Inflammatory macrophage (primary cell): ENCODE measurements at regions not wholly inside any gene's neighbourhood (a gene's known extent, or its start where the extent isn't known, plus 50 kb on each side); places are given as distances from the start of the nearest gene placed in this dataset.
"Not testable (repeated sequence)": the region's sequence is repeated elsewhere in the genome, so short reads cannot be mapped to it uniquely, and the experiment has no call there.

Experiments used
- DNase-seq, 2 donors: peaks; one replicate each; pipeline ENCODE4 v3.0.0-alpha.2; 2020 to 2022

DNA sequence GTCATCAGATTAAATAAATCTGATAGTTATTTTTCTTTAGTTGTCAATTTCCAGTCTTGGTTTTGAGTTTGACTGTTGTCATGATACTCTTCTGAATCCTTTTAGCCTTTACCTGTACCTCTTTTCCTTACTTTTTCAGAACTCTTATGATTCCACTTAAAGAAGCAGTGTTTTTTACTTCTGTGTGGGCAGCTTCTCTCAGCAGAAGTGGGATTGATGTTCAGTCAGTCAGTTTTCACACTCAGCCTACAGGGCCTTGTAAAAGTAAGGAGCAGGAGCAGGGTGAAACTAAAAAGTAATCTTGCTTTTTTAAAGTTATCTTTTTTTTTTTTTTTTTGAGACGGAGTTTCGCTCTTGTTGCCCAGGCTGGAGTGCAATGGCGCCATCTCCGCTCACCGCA, 75.1 kb downstream of the HAUS1 start:
- no peak for DNase-seq

DNA sequence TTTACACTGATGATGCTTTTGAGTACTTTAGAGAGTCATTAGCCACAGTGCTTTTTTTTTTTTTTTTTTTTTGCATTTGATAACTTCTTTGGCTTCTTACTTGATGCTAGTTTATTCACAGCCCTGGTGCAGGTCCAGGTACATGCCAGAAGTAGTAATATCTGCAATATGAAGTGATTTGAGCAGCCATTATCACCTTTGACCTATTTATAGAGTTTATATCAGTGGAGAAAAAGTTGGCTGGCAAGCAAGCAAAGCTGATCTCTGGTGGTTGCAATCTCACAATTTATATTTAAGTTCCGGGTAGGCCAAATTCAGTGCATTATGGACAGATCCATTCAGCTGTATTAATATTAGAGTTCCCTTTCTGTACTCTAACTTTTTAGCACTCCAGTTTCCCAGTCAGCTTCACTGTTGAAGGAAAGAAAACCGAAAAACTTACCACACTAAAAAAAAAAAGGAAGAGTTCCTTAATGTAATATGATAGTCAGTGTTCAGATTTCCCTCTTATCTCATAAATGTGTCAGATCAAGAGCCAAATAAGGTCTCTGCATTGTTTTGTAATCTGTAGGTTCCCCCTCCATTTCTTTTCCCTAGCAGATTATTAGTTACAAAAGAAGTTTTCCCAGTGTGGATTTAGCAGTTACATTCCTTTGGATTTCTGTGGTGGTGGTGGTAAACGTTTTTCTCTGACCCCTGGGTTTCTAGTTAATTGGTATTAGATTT, 78.6 kb downstream of the HAUS1 start:
- no peak for DNase-seq

DNA sequence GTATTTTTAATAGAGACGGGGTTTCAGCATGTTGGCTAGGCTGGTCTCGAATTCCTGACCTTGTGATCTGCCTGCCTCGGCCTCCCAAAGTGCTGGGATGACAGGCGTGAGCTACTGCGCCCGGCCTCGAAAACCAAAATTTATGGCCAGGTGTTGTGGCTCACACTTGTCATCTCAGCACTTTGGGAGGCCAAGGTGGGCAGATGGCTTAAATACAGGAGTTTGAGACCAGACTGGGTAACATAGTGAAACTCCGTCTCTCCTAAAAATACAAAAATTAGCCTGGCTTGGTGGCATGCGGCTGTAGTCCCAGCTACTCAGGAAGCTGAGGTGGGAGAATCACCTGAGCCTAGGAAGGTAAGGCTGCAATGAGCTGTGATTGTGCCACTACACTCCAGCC, 80.1 kb downstream of the HAUS1 start:
- DNase-seq: not testable (repeated sequence)

DNA sequence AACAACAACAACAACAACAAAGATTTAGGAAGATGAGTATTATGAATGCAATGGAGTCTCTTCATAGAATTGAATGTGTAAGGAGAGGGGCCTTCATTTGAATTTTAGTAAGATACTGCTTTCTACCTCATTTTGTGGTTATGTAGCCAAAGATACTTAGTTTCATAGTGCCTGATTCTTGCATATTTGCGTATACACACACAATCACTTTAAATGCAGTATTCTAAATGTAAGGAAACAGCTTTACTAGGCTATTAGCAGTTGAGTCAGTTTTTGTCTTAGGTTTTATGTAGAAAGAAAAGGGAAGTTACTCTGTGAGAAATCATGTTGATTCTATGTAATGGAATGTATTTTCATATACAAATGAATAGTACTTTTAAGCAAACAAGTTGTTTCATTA, 80.5 kb downstream of the HAUS1 start:
- no peak for DNase-seq

DNA sequence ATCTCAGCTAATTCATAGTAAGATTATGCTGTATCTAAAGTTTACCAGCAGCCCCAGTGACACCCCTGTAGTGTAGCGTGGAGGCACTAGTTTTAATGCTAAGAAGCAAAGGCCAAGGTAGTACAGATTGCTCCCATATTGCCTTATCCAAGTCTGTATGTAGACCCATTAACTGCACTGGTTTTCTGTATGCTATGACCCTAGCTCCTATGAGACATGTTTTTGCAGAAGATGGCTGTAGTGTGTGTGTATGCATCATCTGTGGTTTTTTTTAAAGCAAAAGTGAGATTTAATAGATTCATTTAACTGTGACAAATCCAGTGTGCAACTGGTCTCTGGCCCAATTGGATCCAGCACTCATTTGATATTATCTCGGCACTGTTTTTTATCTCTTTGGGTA, 86.5 kb downstream of the HAUS1 start:
- no peak for DNase-seq

DNA sequence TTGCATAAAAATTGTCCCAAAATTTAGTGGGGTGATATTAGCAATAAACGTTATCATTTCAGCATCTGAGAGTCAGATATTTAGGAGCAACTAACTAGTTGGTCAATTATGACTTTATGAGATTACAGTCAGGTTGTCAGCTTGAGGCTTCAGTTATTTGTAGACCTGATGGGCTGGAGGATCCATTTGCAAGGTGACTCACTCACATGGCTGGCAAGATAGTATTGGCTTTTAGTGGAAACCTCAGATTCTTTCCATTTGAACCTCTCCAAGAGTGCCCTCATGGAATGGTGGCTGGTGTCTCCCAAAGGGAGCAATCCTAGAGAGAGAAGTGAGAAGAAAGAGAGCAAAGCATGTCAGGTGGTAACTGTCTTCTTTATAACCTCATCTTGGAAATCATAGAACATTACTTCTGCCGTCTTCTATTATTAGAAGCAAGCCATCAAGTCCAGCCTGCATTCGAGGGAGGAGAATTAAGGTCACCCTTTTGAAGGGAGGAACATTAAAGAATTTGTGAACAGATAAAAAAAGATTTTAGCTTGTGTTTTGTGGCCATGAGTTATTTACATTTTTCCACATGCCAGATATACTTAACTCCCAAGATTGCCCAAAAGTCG, 92.5 kb downstream of the HAUS1 start:
- DNase-seq: no peak

DNA sequence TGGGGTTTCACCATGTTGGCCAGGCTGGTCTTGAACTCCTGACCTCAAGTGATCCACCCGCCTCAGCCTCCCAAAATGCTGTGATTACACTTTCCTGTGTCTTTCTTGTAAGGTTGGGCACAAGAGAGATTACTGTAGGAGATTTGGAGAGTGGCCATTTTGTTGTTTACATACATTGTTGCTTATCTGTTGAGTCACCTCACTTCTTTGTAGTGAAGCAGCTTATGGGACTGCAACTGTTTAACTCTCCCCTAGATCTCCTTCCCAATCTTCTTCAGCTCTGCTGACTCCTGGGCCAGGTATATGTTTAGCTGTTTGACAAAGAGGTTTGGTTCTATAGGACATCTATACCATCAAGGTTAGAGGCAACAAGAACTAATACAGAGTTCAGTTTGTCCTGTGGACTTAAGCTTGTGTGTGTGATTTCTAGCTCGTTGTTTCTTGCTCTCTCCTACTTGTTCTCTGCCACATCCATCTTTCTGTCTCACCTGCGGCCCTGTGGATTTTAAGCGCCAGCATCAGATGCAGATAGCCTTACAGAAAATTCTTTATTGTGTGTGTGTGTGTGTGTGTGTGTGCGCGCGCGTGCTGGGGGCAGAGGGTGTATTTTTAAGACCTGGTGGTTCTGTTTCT, 95.4 kb downstream of the HAUS1 start:
- no peak for DNase-seq

DNA sequence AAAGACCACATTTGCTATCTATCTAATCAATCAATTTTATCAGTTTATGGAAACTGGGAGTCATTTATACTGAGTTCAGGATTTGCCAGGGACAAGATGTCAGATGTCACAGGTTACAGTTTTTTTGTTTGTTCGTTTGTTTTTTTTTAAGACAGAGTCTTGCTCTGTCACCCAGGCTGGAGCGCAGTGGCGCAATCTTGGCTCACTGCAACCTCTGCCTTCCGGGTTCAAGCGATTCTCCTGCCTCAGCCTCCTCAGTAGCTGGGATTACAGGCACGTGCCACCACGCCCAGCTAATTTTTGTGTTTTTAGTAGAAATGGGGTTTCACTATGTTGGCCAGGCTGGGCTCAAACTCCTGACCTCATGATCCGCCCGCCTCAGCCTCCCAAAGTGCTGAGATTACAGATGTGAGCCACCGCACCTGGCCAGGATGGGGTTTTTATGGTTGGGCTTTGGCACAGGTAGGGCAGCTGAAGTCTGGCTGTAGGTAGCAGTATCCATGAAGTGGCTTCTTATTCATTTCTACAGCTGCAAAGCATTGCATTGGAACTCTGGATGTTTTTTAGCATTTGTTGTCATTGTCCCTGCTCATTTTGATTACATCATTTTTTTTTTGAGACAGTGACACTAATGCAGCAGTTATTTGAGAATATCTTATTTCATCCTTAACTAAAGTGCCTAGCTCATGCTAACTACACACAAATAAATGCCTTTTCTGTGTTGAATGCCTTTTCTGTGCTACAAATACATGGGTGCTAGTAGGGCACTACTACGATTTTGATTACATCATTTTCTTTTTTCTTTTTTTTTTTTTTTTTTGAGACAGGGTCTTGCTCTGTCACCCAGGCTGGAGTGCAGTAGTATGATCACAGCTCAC, 96.2 kb downstream of the HAUS1 start:
- not testable (repeated sequence) for DNase-seq

DNA sequence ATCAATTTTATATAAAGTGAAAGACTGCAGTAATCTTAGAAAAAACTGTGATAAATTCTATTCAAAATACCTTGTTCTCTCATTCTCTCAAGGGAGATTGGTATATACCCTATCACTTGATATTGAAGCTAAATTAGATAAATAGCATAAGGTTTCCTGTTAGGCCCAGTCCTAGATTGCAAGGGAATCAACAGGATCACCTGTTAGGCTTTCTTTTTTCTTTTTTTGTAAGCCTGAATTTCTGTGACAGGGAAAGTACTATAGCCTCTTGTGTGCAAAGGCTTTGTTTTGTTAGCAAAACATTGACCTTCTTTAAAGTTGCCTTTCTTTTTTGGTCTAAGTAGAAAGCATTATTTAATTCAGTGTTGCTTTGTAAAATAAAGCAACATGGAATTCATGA, 100.0 kb downstream of the HAUS1 start:
- DNase-seq: no peak

DNA sequence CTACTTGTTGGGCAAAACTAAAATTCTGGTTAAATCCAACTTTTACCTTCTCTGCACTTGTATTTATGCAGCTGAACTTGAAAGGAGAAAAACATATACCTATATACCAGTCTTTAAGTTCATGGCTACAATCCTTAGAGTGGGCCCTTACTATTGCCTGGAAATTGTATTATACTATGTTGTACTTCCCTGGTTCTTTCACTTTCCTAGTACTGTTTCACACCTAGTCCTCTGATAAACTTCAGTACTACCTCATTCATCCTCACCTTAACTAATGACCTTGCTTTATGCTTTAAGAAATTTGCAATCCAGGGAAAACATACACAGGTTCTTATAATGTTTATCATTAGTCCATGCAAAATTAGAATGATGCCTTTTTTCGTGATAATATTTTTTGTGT, 103.8 kb downstream of the HAUS1 start:
- no peak for DNase-seq

DNA sequence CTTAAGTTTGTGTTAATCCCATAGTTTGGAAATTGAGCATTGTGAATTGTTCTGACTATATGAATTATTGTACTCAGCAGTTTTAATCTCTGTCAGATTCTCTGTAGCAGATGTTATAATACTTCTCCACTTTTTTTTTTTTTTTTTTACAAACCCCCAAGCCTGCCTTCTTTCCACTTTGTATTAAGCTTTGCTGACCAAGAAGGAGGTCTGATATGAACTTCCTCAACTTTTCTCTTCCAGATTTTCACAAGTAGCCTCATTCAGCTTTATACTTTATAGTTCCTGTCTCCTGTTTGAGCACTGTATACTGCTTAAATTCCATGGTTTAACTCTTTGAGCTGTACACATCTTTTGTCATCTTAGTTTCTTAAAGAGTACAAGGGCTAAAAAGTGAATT, 105.0 kb downstream of the HAUS1 start:
- no peak for DNase-seq

DNA sequence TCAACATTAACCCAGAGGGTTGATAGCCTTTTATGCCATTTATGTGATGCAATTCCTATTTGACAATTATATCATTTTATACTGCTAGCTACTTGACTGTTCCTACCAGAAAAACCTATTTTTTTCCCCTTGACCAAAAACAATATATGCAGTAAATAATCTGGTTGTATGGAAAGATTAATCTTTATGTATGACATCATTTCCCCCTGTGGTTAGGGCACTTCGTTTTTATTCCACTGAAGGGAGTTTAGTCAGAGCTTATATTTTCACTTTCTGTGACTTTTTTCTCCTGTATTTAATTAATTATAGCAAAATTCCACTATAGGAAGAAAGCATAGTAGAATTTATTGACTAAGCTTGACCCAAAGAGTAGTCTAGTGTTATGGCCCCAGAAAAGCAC, 107.6 kb downstream of the HAUS1 start:
- no peak for DNase-seq

DNA sequence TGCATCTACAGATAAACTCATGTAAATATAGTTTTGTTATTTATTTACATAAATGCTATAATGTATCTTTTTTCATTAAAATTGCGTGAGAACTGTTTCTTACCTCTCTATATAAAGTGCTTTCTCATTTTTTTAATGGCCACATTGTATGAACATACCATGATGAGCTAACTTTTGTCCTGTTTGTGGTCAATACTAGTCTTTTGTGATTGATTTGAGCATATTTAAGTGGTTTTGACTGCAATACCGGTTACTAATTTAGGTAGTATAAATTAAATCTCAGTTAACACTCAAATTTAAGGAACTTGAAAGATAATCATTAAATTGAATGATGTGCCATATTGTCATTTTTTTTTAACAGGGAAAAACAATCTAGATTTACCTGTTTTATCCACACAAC, 108.2 kb downstream of the HAUS1 start:
- DNase-seq: no peak

DNA sequence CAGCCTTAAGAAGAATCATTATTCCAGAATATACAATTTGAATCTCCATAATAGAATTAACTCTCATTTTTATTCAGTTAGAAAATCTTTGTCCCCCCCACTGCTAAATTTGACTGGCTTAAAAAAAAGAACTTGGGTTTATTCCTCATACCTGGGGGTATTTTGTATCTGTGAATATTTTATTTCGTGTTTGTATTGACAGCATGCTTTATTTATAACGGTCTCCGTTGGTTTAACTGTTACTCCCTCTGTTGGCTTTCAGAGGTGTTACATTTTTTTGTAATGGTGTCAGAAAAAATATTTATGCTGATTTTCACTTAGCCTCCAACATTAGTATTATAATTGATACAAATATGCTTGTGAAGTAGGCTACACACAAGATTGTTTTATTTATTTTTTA, 109.1 kb downstream of the HAUS1 start:
- DNase-seq: peak; percentile 6 to 41

DNA sequence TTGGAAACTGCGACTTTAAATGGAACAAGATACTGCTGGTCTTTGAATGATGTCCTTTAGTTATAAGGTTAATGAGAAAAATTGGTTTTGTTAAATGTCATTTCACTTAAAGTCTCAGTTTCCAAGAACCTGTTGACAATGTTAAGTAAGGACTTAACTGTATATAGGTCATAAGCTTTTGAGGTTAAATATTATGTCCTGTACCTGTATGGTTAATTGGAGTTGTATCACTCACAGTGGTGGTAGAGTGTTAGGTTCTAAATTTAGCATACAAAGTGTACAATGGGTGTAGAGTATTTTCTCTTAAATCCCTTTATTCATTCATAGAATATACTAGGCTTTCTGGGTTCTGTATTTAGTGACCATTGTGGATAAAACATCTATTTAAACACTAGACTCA, 110.2 kb downstream of the HAUS1 start:
- no peak for DNase-seq

DNA sequence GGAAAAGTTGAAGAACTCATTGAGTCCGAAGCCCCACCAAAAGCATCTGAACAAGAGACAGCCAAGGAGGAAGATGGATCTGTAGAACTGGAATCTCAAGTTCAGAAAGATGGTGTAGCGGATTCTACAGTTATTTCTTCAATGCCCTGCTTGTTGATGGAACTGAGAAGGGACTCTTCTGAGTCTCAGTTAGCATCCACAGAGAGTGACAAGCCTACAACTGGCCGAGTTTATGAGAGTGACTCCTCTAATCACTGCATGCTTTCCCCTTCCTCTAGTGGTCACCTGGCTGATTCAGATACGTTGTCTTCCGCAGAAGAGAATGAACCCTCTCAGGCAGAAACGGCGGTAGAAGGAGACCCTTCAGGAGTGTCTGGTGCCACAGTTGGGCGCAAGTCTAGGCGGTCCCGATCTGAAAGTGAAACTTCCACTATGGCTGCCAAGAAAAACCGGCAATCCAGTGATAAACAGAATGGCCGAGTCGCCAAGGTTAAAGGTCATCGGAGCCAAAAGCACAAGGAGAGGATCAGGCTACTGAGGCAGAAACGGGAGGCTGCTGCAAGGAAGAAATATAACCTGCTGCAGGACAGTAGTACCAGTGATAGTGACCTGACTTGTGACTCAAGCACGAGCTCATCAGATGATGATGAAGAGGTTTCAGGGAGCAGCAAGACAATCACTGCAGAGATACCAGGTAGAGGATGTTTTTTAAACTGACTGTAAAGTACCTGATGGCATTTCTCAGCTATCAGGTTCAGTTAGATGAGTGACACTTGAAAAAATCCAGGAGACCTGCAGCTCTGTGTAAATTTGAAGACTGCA, 111.9 kb downstream of the HAUS1 start:
- DNase-seq: no peak

DNA sequence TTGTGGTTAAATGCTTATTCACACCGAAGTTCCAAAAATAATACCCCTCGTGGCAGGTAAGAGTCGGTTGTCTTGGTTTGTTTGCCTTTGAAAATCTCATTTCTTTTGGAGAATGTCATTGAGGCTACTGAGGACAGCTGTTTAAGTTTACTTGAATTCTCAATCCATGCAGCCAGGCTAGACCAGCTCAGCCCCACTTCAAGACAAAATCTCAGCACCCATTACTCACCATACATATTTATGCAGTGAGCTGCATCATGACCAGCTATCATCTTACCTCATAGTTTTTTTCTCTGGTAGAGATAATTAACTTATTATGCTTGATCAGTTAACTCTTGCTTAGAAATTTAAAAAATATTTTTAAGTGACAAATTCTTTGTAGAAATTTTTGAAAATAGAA, 115.9 kb downstream of the HAUS1 start:
- no peak for DNase-seq

DNA sequence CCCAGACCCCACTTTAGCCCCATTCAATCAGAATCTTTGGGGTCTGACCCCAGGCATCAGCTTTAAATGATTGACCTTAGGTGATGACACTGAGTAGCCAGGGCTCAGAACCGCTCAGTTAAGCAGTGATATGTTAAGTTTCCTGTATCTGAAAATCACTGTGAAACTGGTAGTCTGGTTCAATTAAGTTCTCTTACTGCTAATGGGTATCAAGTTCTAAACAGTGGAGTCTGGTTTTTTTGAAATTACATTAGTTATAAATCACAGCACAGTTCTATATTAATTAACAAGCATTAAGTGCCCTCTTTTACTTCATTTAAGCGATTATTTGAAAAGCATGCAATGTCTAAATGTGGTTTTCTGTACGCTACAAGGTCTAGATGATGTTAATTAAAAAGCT, 117.9 kb downstream of the HAUS1 start:
- no peak for DNase-seq

DNA sequence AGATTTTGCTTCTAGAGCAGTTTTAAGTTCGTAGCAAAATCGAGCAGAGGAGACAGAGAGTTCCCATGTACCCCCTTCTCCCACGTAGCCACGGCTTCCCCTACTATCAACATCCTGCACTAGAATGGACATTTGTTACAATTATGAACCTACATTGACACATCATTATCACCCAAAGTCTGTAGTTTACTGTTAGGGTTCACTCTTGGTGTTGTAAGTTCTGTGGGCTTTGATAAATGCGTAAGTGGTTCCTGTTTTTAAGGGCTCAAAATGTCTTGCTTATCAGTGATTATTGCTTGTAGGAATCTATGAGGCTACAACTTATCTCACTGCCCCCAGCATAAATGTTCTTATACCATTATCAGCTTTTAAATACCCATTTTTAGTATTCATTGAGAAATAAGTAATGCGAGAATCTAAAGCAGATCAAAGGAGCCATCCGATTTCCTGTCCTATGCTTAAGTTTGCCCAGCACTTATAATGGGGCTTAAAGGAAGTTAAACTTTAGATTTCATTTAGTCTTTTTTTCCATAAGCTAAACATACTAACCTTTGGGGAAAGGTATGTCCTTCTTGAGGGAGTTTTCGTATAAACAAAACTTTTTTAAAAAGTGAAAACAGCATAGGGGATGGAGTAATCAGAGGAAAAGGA, 118.7 kb downstream of the HAUS1 start:
- peak; percentile 9 to 47 for DNase-seq

DNA sequence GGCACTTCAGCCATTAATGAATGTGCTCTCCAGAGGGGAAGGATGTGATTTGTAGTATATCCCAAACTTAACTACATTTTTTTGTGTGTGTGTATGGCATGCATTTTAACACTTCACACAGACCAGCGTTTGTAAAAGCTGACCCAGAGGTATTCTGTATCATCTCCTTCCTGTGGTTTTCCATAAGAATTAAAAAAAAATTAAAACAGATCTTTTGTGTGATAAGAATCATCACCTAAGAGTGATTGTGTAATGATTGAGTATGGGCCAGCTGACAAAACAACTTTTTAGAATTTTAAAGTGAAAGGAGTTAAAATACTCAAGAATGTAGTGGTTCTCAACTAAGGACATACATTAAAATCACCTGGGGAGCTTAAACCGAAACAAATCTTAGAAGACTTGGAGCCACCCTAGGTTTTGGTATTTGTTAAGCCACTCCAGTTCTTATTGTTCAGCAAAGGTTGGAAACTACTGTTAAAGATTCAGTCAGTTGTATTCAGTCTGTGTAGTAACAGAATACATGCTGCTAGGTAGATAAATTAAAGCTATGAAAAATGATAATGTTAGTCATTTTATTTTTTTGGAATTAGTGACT, 120.1 kb downstream of the HAUS1 start:
- DNase-seq: no peak

DNA sequence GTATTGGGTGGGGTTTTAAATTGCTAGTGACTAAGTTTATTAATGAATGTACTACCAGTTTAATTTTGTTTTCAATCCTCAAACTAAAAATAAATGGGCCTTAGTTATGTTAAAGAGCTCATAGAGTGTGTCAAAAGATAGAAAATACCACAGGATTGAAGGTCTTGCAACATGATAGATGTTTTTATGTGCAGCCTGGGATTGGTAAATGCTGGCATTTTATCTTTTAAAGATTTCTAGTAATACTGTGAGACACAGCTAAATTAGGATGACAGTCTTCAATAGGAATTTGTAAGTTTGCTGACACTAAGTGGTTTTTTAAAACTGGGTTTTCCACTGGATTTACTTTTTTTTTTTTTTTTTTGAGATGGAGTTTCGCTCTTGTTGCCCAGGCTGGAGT, 122.3 kb downstream of the HAUS1 start:
- DNase-seq: no peak
